Esophagus squamous epithelium (tissue), 5 donors: ENCODE measurements at regions not wholly inside any gene's neighbourhood (a gene's known extent, or its start where the extent isn't known, plus 50 kb on each side); places are given as distances from the start of the nearest gene placed in this dataset.

Source experiments
- DNase-seq: peaks from one replicate; lab custom pipeline; 2025; lab: John Stamatoyannopoulos, UW
- H3K27ac ChIP-seq, 4 donors: fragments of 200-600 bp; sonication (generic); one replicate each; pipeline ENCODE4 v1.5.1; 2016 to 2019; ENCODE audit warnings: mild to moderate bottlenecking in 1 of 4
- H3K27me3 ChIP-seq, 4 donors: fragments of 200-600 bp; sonication (generic); 1 replicate in 3 of 4; 2 replicates in 1 of 4; pipeline versions ENCODE4 v1.5.1 to v1.6.0; 2017 to 2021; ENCODE audit warnings: antibody characterized with exemption in 1 of 4
- H3K36me3 ChIP-seq, 3 donors: fragments of 200-600 bp; sonication (generic); one replicate each; pipeline ENCODE4 v1.5.1; 2016 to 2019
- H3K4me1 ChIP-seq, 3 donors: fragments of 200-600 bp; sonication (generic); one replicate each; pipeline ENCODE4 v1.5.1; 2017 to 2019
- H3K4me3 ChIP-seq, 4 donors: fragments of 200-600 bp; sonication (generic); 1 replicate in 3 of 4; 2 replicates in 1 of 4; pipeline ENCODE4 v1.5.1; 2016 to 2019; ENCODE audit warnings: mild to moderate bottlenecking in 2 of 4, moderate library complexity in 1 of 4
- H3K9me3 ChIP-seq, 3 donors: fragments of 200-600 bp; sonication (generic); one replicate each; pipeline ENCODE4 v1.5.1; 2016 to 2019
- CTCF ChIP-seq, 6 experiments: fragments of 450-650 bp in 4 of 6; fragments of 200-600 bp in 2 of 6; sonication (generic) in 2 of 6; IDR thresholded peaks; one replicate each; pipeline ENCODE4 v1.5.1; 2016 to 2019; ENCODE audit warnings: antibody characterized with exemption in 6 of 6, mild to moderate bottlenecking in 4 of 6, moderate library complexity in 4 of 6
- POLR2A ChIP-seq, 4 donors: fragments of 450-650 bp; IDR thresholded peaks; one replicate each; pipeline ENCODE4 v1.6.1; 2017; ENCODE audit warnings: antibody characterized with exemption in 4 of 4, mild to moderate bottlenecking in 4 of 4, moderate library complexity in 3 of 4
- WGBS, 2 donors: methylation state at CpG; one replicate each; pipeline ENCODE4 v1.1.5; 2018; 5-methylcytosine and 5-hydroxymethylcytosine counted together
- intact Hi-C: fragments of 100-400 bp; cut with DNase I; formaldehyde crosslinking; loops from one replicate; pipeline ENCODE4 v1.15.0; 2022
- donor health status: DM: yes; HTN: yes; CAD: no.

- no peaks in the 10 kb centered on the region for H3K9me3 ChIP-seq
- intact Hi-C loops: no loop called here
- H3K4me1 ChIP-seq: no peaks in the 10 kb centered on the region
- no peak overlapping the region for H3K4me3 ChIP-seq
- DNase-seq: no peak
- no peak for TF ChIP-seq CTCF (IDR thresholded peaks at IDR 0.05)
- TF ChIP-seq POLR2A (IDR thresholded peaks at IDR 0.05): no peak
- no peak overlapping the region for H3K27ac ChIP-seq
- no peaks in the 10 kb centered on the region for H3K36me3 ChIP-seq
- no peaks in the 10 kb centered on the region for H3K27me3 ChIP-seq
- 69 to 70% methylated on average over 2 of the region's 2 CpGs for WGBS, 2 donors
Measured at GRCh38 chr3:110026421-110026820, 689.1 kb upstream of the DPPA4 start.

GRCh38 chr3:110027446-110028080, 690.2 kb upstream of the DPPA4 start:
- WGBS, 2 donors: 55 to 56% methylated on average over 4 of the region's 4 CpGs
- Histone ChIP-seq H3K36me3 (no peaks in the 10 kb centered on the region), H3K9me3 (no peaks in the 10 kb centered on the region), H3K4me3 (no peak overlapping the region), H3K27me3 (no peaks in the 10 kb centered on the region), H3K4me1 (no peaks in the 10 kb centered on the region), H3K27ac (no peak overlapping the region)
- intact Hi-C loops: no loop called here
- DNase-seq: no peak
- no peak for TF ChIP-seq CTCF (IDR thresholded peaks at IDR 0.05)
- TF ChIP-seq POLR2A (IDR thresholded peaks at IDR 0.05): no peak

- no peaks in the 10 kb centered on the region for H3K9me3 ChIP-seq
- no peak overlapping the region for H3K4me3 ChIP-seq
- no peaks in the 10 kb centered on the region for H3K4me1 ChIP-seq
- H3K27me3 ChIP-seq: no peaks in the 10 kb centered on the region
- intact Hi-C loops: no loop called here
- H3K36me3 ChIP-seq: no peaks in the 10 kb centered on the region
- DNase-seq: no peak
- TF ChIP-seq POLR2A (IDR thresholded peaks at IDR 0.05): no peak
- no peak for TF ChIP-seq CTCF (IDR thresholded peaks at IDR 0.05)
- H3K27ac ChIP-seq: no peak overlapping the region
- 31 to 60% methylated on average over 2 of the region's 2 CpGs for WGBS, 2 donors
Measured at GRCh38 chr3:110031975-110032374, 694.6 kb upstream of the DPPA4 start.

- WGBS, 2 donors: 64 to 69% methylated on average over 1 of the region's 1 CpG
Measured at GRCh38 chr3:110059431-110059830, 722.1 kb upstream of the DPPA4 start.

GRCh38 chr3:110062716-110063115, 725.4 kb upstream of the DPPA4 start:
- intact Hi-C loops: no loop called here
- DNase-seq: no peak
- TF ChIP-seq POLR2A (IDR thresholded peaks at IDR 0.05): no peak
- TF ChIP-seq CTCF (IDR thresholded peaks at IDR 0.05): no peak
- H3K27me3 ChIP-seq: no peaks in the 10 kb centered on the region
- H3K36me3 ChIP-seq: no peaks in the 10 kb centered on the region
- H3K4me3 ChIP-seq: no peak overlapping the region
- H3K27ac ChIP-seq: no peak overlapping the region
- H3K9me3 ChIP-seq: peaks cover 0 to 3% (median 0%) of the 10 kb centered on the region in 3 donors
- H3K4me1 ChIP-seq: no peaks in the 10 kb centered on the region

More at GRCh38 chr3:110059431-110059830, 722.1 kb upstream of the DPPA4 start:
- H3K27ac ChIP-seq: no peak overlapping the region
- H3K4me3 ChIP-seq: no peak overlapping the region
- no peaks in the 10 kb centered on the region for H3K36me3 ChIP-seq
- H3K4me1 ChIP-seq: no peaks in the 10 kb centered on the region
- peaks cover 0 to 3% (median 0%) of the 10 kb centered on the region in 3 donors for H3K9me3 ChIP-seq
- H3K27me3 ChIP-seq: no peaks in the 10 kb centered on the region
- intact Hi-C loops: no loop called here
- no peak for DNase-seq
- TF ChIP-seq POLR2A (IDR thresholded peaks at IDR 0.05) (no peak), CTCF (IDR thresholded peaks at IDR 0.05) (no peak)
